ENCODE measurements at regions not wholly inside any gene's neighbourhood (a gene's known extent, or its start where the extent isn't known, plus 50 kb on each side); places are given as distances from the start of the nearest gene placed in this dataset.

DNA sequence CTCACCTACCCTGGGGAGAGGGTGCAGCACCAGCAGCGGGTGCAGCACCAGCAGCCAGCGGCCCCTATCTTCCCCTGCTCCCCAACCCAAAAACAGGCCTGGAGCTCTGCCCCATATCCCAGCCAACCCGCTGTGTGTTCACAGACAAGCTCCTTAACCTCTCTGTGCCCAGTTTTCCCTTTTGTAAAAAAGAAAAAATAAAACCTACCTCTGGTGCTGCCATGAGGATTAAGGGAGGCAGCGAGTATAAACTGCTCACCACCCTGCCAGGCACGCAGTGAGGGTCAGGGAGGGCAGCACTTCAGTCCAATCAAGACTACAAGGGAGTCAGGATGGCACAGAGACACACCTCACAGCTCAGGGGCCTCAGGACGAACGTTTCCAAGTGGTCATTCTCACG lies 163.3 kb downstream of the NUP210 start:
- CTCF ChIA-PET, result interaction anchor here (1.2 kb wide), 1 partner anchor 11 kb away, joined by 3 read pairs; no protein-coding TSS in a partner anchor
- H3K36me3 Mint-ChIP-seq, result no peaks in the 10 kb centered on the region
- ATAC-seq (no peak), DNase-seq (no peak)
- peaks cover 12% of the 10 kb centered on the region for H3K27me3 Mint-ChIP-seq
- H3K27ac Mint-ChIP-seq, result no peak overlapping the region
- no peaks in the 10 kb centered on the region for H3K9me3 Mint-ChIP-seq (ENCODE audit: low read depth)
- H3K4me3 Mint-ChIP-seq, result no peak overlapping the region
- H3K4me1 Mint-ChIP-seq, result no peaks in the 10 kb centered on the region

DNA sequence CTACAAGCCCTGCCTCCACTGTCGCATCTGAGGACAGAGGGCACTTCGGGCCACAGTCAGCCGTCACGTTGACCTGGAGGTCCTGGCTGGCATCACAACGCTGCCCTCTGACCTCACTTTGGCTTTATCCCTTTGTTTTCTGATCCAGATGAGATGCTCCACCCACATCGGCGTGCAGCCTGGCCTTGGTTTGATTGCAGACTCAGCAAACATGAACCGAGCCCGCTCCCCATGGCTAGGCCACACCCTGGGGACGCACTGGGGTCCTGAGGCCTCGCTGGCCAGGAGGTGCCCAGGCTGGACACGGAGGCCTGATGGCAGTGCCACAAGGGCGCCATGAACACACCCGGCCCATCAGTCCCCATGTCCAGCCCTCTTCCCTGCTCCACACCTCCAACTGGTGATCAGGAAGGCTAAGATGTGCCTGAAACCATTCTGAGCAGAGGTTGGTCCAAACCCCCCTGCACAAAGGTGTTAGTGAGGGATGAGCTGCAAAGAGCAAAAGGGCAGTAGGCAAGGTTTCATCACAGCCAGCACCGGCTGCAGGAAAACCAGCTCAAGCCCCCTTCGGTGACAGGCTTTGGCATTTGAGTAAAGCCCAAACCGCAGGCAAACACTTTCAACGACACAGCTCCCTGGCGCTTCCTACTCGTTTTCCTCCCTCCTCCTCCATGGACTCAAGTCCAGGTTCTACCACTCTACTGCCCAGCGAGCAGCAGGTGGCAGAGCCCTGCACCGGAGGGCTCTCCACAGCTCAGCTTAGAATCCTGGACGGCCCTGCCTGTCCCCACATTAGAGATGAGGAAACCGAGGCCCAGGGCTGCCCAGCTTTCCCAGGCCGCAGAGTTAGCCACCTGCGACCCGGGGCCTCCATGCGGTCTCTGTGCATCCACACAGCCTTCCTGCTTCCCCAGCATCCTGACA lies 165.8 kb downstream of the NUP210 start:
- Mint-ChIP-seq H3K27me3 (peaks cover 24% of the 10 kb centered on the region), H3K9me3 (ENCODE audit: low read depth) (no peaks in the 10 kb centered on the region), H3K27ac (no peak overlapping the region), H3K4me3 (no peak overlapping the region), H3K4me1 (no peaks in the 10 kb centered on the region), H3K36me3 (no peaks in the 10 kb centered on the region)
- DNase-seq (no peak), ATAC-seq (no peak)
- CTCF ChIA-PET, result interaction anchor here (1.0 kb wide), 1 partner anchor 162 kb away, joined by 3 read pairs; no protein-coding TSS in a partner anchor

DNA sequence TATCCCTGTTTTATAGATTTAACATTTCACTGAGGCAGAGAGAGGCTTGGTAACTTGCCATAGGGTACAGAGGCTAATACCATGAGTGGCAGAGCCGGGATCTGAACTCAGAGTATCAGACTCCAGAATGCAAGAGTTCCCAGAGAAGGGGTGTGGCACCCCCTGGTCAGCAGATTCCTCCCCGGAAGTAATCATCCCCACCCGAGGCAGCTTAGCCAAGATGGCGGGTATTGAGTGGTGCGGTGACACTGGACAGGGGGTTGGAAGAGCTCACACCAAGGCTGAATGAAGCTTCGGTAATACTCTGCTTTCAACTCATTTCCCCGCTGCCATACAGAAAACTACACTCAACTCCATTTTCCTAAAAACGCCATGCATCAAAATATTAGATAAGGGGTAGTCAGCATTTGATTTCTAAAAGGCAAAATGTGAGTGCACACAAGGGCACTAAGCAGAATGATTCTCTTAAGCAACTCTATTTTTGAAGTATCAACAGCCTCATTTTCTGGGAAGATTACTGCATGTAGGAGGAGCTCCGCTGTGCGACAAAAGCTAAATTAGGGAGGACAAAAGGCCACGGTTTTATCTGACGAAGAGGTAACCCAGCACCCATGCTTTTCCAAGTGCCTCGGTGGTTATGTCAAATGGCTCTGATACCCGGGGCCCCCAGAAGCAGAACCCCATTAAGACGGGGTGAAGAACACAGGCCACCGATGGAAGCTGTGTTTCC lies 166.7 kb downstream of the NUP210 start:
- Mint-ChIP-seq H3K4me1 (no peaks in the 10 kb centered on the region), H3K27me3 (peaks cover 24% of the 10 kb centered on the region), H3K9me3 (ENCODE audit: low read depth) (no peaks in the 10 kb centered on the region), H3K27ac (no peak overlapping the region), H3K4me3 (no peak overlapping the region), H3K36me3 (no peaks in the 10 kb centered on the region)
- CTCF ChIA-PET, result no interaction called here
- ATAC-seq (no peak), DNase-seq (no peak)

DNA sequence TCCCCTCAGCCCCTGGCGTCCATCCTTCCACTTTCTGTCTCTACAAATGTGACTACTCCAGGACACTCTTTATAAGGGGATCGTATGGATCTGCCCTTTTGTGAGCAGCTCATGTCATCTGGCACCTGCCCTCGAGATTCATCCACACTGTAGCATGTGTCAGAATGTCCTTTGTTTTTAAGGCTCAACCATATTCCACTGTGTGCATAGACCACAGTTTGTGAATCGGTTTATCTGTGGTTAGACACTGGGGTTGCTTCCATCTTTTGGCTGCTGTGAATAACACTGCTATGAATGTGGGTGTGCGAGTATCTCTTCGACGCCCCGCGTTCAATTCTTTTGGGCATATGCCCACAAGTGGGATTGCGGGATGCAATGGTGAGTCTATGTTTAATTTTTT lies 167.9 kb downstream of the NUP210 start:
- no peaks in the 10 kb centered on the region for H3K36me3 Mint-ChIP-seq
- ATAC-seq (no peak), DNase-seq (no peak)
- CTCF ChIA-PET, result no interaction called here
- no peak overlapping the region for H3K4me3 Mint-ChIP-seq
- H3K27me3 Mint-ChIP-seq, result peaks cover 22% of the 10 kb centered on the region
- no peak overlapping the region for H3K27ac Mint-ChIP-seq
- H3K4me1 Mint-ChIP-seq, result no peaks in the 10 kb centered on the region
- H3K9me3 Mint-ChIP-seq (ENCODE audit: low read depth), result no peaks in the 10 kb centered on the region

DNA sequence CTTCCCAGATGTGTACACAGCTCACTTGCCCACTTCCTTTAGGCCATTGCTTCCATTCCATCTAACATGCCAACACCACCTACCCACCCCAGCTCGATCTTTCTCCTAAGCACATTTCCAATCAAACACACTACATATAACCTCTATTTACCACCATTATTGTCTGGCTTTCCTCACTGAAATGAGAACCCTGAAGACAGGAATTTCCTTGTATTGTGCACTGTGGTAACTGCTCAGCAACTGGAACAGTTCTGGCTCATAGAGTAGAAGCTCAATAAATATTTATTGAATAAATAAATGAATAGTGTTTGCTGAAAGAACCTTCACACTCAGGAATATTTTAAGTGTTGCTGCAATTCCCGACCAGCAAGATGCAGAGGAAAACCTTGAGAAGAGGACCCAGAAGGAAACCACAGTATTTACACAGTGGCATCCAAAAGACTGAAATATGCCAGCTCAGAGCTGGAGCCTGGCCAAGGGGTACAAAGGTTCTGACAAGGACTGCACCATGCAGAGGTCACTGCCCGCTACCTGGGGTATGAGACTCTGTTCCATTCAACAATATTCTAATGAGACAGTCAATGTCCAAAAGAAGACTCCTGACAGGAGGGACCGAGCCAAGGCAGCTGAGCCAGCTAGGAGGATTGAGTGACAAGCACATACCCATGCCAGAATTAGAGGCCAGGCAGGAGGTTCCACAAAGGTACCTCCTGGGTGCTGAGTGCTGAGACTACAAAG lies 168.8 kb downstream of the NUP210 start:
- no peak for ATAC-seq
- Mint-ChIP-seq H3K27me3 (peaks cover 20% of the 10 kb centered on the region), H3K36me3 (no peaks in the 10 kb centered on the region), H3K27ac (no peak overlapping the region), H3K4me3 (no peak overlapping the region), H3K9me3 (ENCODE audit: low read depth) (no peaks in the 10 kb centered on the region), H3K4me1 (no peaks in the 10 kb centered on the region)
- CTCF ChIA-PET, result no interaction called here
- DNase-seq, result no peak

DNA sequence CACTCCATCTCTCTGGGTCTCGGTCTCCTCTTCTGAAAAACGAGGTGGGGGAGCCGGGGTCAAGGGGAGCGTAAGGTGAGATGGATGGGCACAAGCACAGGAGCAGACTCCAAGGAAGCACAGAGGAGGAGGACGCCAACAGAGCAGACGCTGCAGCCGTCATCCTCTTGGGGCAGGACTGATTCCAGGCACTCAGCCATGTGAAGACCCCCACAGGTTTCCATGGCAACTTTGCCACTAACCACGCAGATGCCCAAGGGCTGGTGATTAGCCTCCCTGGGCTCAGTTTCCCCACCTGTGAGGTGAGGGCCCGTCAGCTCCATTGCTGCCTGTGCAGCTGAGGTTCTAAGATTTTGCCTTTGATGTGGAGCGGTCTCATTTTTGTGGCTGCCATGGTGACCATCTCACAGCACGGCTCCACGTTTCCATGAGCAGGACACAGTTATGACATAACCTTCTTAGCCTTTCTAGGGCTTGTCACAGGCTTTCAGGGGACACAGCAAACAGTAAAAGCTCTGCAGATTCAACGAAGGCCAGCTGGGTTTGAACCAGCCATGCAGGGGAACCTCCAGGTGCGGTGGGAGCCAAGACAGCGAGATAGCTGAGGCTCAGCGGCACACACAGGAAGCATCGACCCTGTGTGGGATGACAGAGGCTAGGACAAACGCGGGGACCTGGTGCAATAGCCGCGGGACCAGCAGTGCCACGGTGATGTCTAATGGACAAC lies 170.3 kb downstream of the NUP210 start:
- Mint-ChIP-seq H3K36me3 (no peaks in the 10 kb centered on the region), H3K27ac (no peak overlapping the region), H3K27me3 (peaks cover 20% of the 10 kb centered on the region), H3K4me1 (peaks cover 4% of the 10 kb centered on the region), H3K4me3 (no peak overlapping the region), H3K9me3 (ENCODE audit: low read depth) (no peaks in the 10 kb centered on the region)
- CTCF ChIA-PET, result interaction anchor here (1.1 to 1.5 kb wide), 2 partner anchors 20 to 52 kb away, joined by 3 to 4 read pairs; no protein-coding TSS in a partner anchor
- ATAC-seq (no peak), DNase-seq (no peak)

DNA sequence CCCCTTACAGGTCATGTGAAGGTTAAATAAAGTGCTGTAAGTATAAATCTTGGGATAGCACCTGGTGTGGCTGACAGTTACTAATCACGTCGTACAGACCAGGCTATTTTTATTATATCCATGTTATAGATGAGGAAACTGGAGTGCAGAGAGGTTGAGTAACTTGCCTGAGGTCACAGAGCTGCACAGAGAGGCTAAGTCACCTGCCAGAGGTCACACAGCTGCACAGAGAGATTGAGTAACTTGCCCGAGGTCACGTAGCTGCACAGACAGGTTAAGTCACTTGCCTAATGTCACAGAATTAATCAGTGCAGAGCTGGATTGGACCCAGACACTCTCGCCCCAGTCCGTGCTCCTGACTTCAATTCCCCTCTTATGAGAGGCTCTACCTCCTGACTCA lies 171.5 kb downstream of the NUP210 start:
- Mint-ChIP-seq H3K4me3 (no peak overlapping the region), H3K4me1 (peaks cover 4% of the 10 kb centered on the region), H3K9me3 (ENCODE audit: low read depth) (no peaks in the 10 kb centered on the region), H3K36me3 (no peaks in the 10 kb centered on the region), H3K27me3 (peaks cover 27% of the 10 kb centered on the region), H3K27ac (no peak overlapping the region)
- CTCF ChIA-PET, result interaction anchor here (1.5 kb wide), 1 partner anchor 19 kb away, joined by 3 read pairs; no protein-coding TSS in a partner anchor
- DNase-seq (no peak), ATAC-seq (no peak)

DNA sequence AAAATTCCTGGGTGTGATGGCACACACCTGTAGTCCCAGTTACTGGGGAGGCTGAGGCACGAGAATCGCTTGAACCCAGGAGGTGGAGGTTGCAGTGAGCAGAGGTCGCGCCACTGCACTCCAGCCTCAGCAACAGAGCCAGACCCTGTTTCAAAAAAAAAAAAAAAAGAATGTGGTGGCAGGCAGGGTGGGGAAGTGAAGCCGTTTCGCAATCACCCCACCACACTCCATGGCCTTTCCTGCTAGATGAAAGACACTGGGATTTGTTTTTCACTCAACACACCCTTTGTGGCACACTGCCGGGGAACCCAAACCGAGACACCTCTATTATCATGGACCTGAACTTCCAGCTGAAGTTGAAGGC lies 172.4 kb upstream of the IQSEC1 start:
- CTCF ChIA-PET, result interaction anchor here (0.9 kb wide), 1 partner anchor 11 kb away, joined by 3 read pairs; no protein-coding TSS in a partner anchor
- Mint-ChIP-seq H3K36me3 (no peaks in the 10 kb centered on the region), H3K9me3 (ENCODE audit: low read depth) (no peaks in the 10 kb centered on the region), H3K4me3 (no peak overlapping the region), H3K27ac (no peak overlapping the region), H3K4me1 (peaks cover 4% of the 10 kb centered on the region), H3K27me3 (peaks cover 14% of the 10 kb centered on the region)
- DNase-seq, result no peak
- ATAC-seq, result no peak

DNA sequence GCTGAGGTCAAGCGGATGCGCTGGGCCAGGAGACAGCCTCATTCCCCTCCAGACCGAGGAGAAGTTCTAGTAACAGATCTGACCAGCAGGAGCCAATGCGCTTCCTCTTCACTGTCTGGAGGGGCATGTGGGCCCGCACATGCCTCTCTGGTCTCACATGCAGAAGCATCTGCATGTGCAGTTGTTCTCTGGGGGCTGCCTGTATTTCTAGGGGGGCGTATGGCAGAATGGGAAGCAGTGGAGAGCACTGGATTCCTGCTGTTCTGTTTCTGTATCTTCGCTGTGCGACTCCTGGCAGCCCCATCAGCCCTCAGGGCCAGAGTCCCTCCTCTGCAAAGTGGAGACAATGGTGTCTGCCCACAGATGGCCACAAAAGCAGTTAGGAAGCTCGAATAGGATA lies 170.4 kb upstream of the IQSEC1 start:
- Mint-ChIP-seq H3K27me3 (peaks cover 11% of the 10 kb centered on the region), H3K36me3 (no peaks in the 10 kb centered on the region), H3K9me3 (ENCODE audit: low read depth) (no peaks in the 10 kb centered on the region), H3K4me3 (no peak overlapping the region), H3K27ac (no peak overlapping the region), H3K4me1 (peaks cover 4% of the 10 kb centered on the region)
- ATAC-seq, result no peak
- no peak for DNase-seq
- CTCF ChIA-PET, result interaction anchor here (1.1 to 1.5 kb wide), 2 partner anchors 14 to 20 kb away, joined by 4 read pairs; no protein-coding TSS in a partner anchor

DNA sequence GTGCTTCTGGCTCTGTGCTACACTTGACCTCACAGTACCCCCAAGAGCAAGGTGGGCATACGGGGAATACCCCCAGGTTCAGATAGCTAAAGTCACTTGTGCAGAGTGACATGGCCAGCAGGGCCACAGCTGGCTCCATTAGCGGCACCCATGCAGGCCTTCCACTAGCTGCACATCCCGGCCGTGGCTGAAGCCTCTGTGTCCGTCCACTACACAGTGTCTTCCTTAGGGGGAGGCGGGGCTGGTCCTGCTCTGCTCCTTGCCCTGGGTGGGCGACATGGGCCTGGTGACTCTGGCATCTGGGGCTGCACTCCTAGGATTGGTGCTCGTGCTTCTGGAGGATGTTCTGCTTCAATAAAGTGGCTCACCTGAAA lies 169.1 kb upstream of the IQSEC1 start:
- H3K27ac Mint-ChIP-seq, result no peak overlapping the region
- H3K4me3 Mint-ChIP-seq, result no peak overlapping the region
- CTCF ChIA-PET, result interaction anchor here (1.0 to 1.4 kb wide), 3 partner anchors 13 to 150 kb away, joined by 3 to 5 read pairs (median 3); no protein-coding TSS in a partner anchor
- H3K36me3 Mint-ChIP-seq, result no peaks in the 10 kb centered on the region
- DNase-seq (no peak), ATAC-seq (no peak)
- no peaks in the 10 kb centered on the region for H3K9me3 Mint-ChIP-seq (ENCODE audit: low read depth)
- H3K4me1 Mint-ChIP-seq, result peaks cover 4% of the 10 kb centered on the region
- peaks cover 8% of the 10 kb centered on the region for H3K27me3 Mint-ChIP-seq

DNA sequence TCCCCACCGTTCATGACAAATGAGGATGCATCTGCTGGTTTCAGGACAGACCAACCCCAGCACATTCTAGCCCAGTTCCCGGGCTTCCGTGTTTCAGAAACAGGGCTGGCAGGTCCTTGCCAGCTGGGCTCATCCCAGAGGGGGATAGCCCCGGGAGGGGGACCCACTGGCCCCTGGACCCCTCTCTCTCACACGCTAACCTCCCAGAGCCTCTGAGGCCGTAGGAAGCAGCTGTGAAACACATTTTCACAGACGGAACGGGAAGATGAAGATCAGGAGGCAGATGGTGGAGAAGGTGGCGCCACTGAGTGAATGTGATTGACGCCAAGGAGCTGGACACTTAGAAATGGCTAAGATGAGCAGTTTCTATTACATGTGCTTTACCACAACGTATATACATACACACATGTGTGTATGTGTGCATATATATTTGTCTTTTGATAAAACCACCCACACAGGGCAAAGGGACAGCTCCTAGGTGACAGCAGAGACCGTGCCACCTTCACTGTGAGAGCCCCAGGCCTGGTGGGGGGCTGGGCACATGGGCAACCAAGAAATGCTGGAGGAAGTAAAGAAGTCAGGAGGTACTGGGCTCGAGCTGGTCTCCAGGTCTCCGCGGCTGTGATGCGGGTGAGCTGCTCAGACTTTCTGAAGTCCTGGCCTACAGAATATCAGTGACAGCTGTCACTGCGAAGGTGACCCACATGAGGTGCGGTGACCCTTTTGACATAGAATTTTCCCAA lies 168.6 kb upstream of the IQSEC1 start:
- Mint-ChIP-seq H3K27ac (no peak overlapping the region), H3K4me1 (peaks cover 4% of the 10 kb centered on the region), H3K36me3 (no peaks in the 10 kb centered on the region), H3K27me3 (peaks cover 8% of the 10 kb centered on the region), H3K9me3 (ENCODE audit: low read depth) (no peaks in the 10 kb centered on the region), H3K4me3 (no peak overlapping the region)
- CTCF ChIA-PET, result interaction anchor here (0.6 to 1.4 kb wide), 4 partner anchors 9 to 150 kb away, joined by 3 to 5 read pairs (median 3); no protein-coding TSS in a partner anchor
- DNase-seq, result no peak
- no peak for ATAC-seq

DNA sequence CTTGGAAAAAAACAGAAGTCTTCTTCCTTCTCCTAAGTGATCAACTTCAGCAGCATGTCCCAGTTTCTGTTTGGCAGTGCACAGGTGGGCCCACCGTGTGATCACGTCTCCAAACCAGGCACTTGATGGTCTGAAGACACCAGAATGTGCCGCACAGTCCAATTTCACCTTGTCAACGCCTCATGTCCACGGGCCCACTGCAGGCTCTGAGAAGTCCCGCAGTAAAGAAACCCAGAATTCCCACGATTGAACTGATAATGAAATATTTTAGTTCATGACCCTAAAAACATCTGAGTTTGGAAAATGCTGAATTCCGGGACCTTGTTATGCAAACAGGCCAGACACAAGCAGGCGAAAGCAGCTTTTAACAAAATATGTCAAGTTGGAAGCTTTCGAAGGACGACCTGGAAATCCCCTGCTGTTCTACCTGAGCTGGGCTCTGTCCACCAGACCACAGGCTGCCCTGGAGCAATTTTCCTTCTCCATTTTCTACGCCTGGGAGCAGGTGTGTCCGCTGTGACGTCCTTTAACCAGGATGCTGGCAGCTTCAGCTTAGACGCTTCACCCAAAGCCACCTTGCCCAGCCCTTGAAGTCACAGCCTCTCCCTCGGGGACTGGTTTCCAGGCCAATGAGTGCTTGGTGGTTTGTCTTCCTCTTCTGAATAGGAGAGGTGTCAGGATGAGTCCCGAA lies 167.8 kb upstream of the IQSEC1 start:
- H3K36me3 Mint-ChIP-seq, result no peaks in the 10 kb centered on the region
- CTCF ChIA-PET, result interaction anchor here (0.6 to 1.4 kb wide), 3 partner anchors 9 to 20 kb away, joined by 3 to 5 read pairs (median 3); no protein-coding TSS in a partner anchor

More for the DNA sequence above, 167.8 kb upstream of the IQSEC1 start:
- Mint-ChIP-seq H3K9me3 (ENCODE audit: low read depth) (no peaks in the 10 kb centered on the region), H3K27me3 (peaks cover 8% of the 10 kb centered on the region), H3K27ac (no peak overlapping the region), H3K4me1 (peaks cover 7% of the 10 kb centered on the region), H3K4me3 (no peak overlapping the region)
- DNase-seq, result no peak
- no peak for ATAC-seq

Data from activated CD8-positive, alpha-beta memory T cell treated with anti-CD3 and anti-CD28 coated beads, Interleukin-2, amount 10 ng/mL, durations not matched to agents 7 days and 5 days (primary cell).